Mammary epithelial cell (primary cell): ENCODE measurements at regions not wholly inside any gene's neighbourhood (a gene's known extent, or its start where the extent isn't known, plus 50 kb on each side); places are given as distances from the start of the nearest gene placed in this dataset.

Experiments used
- EZH2 ChIP-seq: IDR thresholded peaks from 2 replicates; pipeline ENCODE4 v1.6.1; 2012; ENCODE audit warnings: low read length, inconsistent platforms, borderline replicate concordance
- TF ChIP-seq, protein P1 (sequence below), 2 donors: IDR thresholded peaks in 1 of 2; conservative IDR thresholded peaks in 1 of 2; 2 replicates each; pipeline ENCODE4 v1.5.1; 2011 to 2012; ENCODE audit warnings: inconsistent platforms in 2 of 2, low read length in 2 of 2, mild to moderate bottlenecking in 2 of 2, control low read depth in 1 of 2, low read depth in 1 of 2; ENCODE audit not compliant: insufficient read depth in 1 of 2; ENCODE audit errors: extremely low read depth in 1 of 2

DNA sequence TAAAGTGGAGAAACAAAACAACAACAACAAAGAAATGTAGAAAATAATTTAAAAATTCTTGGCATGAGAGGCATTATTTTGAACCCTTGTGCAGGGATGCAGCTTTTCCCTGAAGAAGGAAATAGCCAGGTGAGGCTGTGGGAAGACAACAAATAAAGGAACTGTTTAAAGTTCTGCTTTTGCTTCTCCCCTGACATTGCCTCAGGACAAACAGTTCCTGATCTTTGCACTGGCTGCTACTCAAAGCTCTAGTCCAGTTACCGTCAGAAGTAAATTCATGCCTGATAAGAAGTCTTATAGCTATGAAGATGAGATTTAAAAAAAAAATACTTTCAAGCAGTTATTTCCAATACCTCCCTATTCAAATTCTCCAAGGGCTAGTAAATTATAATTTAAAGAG lies 233.8 kb downstream of the IL15 start:
- TF ChIP-seq, protein P1, sequence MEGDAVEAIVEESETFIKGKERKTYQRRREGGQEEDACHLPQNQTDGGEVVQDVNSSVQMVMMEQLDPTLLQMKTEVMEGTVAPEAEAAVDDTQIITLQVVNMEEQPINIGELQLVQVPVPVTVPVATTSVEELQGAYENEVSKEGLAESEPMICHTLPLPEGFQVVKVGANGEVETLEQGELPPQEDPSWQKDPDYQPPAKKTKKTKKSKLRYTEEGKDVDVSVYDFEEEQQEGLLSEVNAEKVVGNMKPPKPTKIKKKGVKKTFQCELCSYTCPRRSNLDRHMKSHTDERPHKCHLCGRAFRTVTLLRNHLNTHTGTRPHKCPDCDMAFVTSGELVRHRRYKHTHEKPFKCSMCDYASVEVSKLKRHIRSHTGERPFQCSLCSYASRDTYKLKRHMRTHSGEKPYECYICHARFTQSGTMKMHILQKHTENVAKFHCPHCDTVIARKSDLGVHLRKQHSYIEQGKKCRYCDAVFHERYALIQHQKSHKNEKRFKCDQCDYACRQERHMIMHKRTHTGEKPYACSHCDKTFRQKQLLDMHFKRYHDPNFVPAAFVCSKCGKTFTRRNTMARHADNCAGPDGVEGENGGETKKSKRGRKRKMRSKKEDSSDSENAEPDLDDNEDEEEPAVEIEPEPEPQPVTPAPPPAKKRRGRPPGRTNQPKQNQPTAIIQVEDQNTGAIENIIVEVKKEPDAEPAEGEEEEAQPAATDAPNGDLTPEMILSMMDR (conservative IDR thresholded peaks at IDR 0.05 in 1 of 2, IDR thresholded peaks at IDR 0.05 in 1 of 2; ENCODE audit: extremely low read depth in 1 of 2, insufficient read depth in 1 of 2, low read depth in 1 of 2, low read length in 2 of 2), result no peak
- TF ChIP-seq EZH2, result no peak
